GM19035 (cell line): ENCODE measurements at regions not wholly inside any gene's neighbourhood (a gene's known extent, or its start where the extent isn't known, plus 50 kb on each side); places are given as distances from the start of the nearest gene placed in this dataset.

Experiments used
- ATAC-seq: cut with Tn5 transposase; IDR thresholded peaks from one replicate; pipeline ENCODE4 v1.9.1; 2021; ENCODE audit not compliant: unreplicated experiment

- no peak for ATAC-seq
Measured at GRCh38 chr15:39455471-39455991, 125.3 kb upstream of the THBS1 start.

GRCh38 chr15:39456159-39456558 is 124.7 kb upstream of the THBS1 start:
- ATAC-seq: no peak

- no peak for ATAC-seq
Measured at GRCh38 chr15:39456582-39457330, 124.1 kb upstream of the THBS1 start.

- no peak for ATAC-seq
Measured at GRCh38 chr15:39458131-39458530, 122.7 kb upstream of the THBS1 start.

- no peak for ATAC-seq
Measured at GRCh38 chr15:39459548-39459947, 121.3 kb upstream of the THBS1 start.

GRCh38 chr15:39460748-39461147 is 120.1 kb upstream of the THBS1 start:
- no peak for ATAC-seq

GRCh38 chr15:39461536-39462130 is 119.2 kb upstream of the THBS1 start:
- ATAC-seq: no peak

GRCh38 chr15:39462691-39463090 is 118.2 kb upstream of the THBS1 start:
- no peak for ATAC-seq

GRCh38 chr15:39465843-39466749 is 114.8 kb upstream of the THBS1 start:
- no peak for ATAC-seq

- no peak for ATAC-seq
Measured at GRCh38 chr15:39466750-39467105, 114.2 kb upstream of the THBS1 start.

- no peak for ATAC-seq
Measured at GRCh38 chr15:39468331-39468730, 112.5 kb upstream of the THBS1 start.

GRCh38 chr15:39468828-39469227 is 112.1 kb upstream of the THBS1 start:
- no peak for ATAC-seq

GRCh38 chr15:39471785-39472574 is 108.9 kb upstream of the THBS1 start:
- ATAC-seq: no peak

- no peak for ATAC-seq
Measured at GRCh38 chr15:39472621-39473297, 108.1 kb upstream of the THBS1 start.

- ATAC-seq: no peak
Measured at GRCh38 chr15:39473298-39473947, 107.5 kb upstream of the THBS1 start.

- ATAC-seq: no peak
Measured at GRCh38 chr15:39474657-39475056, 106.2 kb upstream of the THBS1 start.

GRCh38 chr15:39478996-39479395 is 101.9 kb upstream of the THBS1 start:
- ATAC-seq: no peak

- ATAC-seq: no peak
Measured at GRCh38 chr15:39479911-39480310, 101.0 kb upstream of the THBS1 start.

- ATAC-seq: no peak
Measured at GRCh38 chr15:39482459-39482858, 98.4 kb upstream of the THBS1 start.
